WI38 (cell line): ENCODE measurements at regions not wholly inside any gene's neighbourhood (a gene's known extent, or its start where the extent isn't known, plus 50 kb on each side); places are given as distances from the start of the nearest gene placed in this dataset.

ENCODE experiments used
- H3K4me3 ChIP-seq: 2 replicates; pipeline ENCODE4 v1.5.1; 2011; ENCODE audit warnings: low read depth, mild to moderate bottlenecking, control low read depth, low read length
- TF ChIP-seq, protein P1 (sequence below): IDR thresholded peaks from 2 replicates; pipeline ENCODE4 v1.5.1; 2012; ENCODE audit warnings: low read depth, mild to moderate bottlenecking, control low read depth, low read length

DNA sequence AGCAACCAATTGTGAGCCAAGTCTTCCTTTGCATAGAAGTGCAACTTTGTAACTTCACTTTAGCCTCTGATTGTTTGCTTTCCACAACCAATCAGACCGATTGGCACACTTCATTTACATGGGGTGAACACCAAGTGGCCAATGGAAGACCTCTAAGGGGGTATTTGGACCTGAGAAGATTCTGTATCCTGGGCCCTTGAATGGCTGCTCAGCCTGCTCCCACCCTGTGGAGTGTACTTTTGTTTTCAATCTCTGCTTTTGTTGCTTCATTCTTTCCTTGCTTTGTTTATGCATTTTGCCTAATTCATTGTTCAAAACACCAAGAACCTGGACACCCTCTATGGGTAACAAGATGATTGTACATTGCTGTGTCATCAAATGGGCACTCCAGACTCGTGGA lies 385.7 kb upstream of the NRP1 start:
- H3K4me3 ChIP-seq = no peak overlapping the region
- TF ChIP-seq, protein P1, sequence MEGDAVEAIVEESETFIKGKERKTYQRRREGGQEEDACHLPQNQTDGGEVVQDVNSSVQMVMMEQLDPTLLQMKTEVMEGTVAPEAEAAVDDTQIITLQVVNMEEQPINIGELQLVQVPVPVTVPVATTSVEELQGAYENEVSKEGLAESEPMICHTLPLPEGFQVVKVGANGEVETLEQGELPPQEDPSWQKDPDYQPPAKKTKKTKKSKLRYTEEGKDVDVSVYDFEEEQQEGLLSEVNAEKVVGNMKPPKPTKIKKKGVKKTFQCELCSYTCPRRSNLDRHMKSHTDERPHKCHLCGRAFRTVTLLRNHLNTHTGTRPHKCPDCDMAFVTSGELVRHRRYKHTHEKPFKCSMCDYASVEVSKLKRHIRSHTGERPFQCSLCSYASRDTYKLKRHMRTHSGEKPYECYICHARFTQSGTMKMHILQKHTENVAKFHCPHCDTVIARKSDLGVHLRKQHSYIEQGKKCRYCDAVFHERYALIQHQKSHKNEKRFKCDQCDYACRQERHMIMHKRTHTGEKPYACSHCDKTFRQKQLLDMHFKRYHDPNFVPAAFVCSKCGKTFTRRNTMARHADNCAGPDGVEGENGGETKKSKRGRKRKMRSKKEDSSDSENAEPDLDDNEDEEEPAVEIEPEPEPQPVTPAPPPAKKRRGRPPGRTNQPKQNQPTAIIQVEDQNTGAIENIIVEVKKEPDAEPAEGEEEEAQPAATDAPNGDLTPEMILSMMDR = no peak

DNA sequence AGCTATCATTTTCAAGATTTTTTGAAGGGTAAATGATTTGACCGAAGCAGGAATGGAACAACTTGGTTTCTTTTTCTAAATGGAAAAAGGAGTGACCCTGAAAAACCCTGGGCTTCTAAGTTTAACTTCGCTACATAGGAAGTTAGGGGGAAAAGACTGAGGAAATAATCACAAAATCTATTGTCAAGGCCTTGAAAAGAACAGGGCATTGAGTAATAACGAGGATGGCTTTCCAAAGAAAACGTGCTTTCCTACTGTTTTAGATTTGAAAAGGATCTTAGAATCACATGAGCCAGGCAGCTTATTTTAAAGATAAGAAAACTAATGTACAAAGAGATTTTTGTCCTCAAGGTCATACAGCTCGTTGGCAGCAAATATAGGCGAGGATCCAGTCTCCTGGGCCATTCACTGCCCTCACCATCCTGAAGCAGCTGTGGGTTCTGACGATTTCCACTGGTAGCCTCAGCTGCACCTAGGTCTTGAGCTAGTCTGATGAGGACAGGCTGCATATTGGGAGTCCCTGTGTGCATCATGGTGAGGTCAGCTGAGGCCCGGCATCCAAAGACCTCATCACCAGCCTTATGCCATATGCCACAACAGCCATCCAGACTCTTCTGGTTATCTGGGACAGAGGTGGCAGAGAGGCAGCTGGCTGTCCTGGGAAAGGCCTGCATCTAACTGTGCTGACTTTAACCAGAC lies 384.7 kb upstream of the NRP1 start:
- TF ChIP-seq, protein P1 = no peak
- H3K4me3 ChIP-seq = no peak overlapping the region

DNA sequence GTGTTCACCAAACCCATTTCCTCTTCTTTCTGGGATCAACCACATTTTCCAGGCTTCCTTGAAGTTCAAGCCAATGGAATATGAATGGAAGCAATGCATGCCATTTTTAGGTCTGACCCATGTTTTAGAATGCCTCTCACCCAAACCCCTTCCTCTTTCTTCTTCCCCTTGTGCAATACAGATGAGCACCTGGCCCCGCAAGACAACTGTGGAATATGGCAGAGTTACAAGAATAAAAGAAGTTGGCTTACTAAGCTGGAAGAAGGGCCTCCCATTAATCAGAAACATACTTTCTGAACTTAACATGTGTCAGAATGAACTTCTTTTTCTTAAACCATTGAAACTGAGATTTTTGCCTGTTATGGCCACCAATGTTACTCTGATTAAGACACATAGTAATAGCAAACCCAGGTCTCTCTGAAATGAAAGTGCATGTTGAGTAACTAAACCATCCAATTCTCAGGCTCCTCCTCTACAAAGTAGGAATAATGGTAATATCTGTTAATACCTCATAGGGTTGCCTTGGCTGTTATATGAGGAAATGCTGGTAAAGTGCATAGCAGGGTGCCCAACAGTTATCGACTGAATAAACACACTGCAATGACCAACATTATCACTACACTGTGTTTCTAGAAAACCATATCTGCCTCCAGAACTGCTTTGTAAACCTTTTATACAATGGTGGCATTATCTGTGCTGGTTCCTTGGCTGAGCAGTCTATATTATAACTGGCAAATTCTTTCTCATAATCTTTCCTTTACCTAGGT lies 382.2 kb upstream of the NRP1 start:
- no peak overlapping the region for H3K4me3 ChIP-seq
- TF ChIP-seq, protein P1 = no peak

DNA sequence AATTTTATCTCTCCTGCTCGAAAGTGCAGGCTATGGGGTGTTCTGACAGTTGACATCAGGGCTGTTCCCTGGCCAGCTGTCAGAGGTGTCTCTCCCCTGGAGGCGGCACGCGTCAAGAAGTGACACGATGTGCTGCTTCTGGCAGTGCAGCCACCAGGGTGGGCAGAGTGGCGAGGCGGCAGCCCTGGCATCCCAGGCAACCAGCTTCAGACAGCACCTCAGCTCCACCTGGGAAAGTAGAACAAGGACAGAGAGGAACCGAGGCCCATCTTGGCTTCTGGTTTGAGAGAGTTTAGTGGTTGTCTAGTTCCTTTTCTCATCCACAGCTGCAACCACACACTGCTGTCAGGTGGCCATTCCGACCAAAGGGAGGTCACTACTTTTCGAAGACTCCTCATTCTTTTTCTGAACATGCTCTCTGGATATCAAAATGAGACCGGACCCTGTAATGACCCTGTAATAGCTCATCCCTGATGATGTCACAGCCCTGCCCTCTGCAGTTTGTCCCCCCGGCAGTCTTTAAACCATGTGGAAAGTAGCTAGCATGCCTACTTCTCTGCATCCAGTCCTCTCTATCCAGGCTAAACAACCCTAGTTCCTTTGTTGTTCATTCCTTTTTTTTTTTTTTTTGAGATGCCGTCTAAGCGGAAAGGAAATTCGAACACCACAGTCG lies 381.0 kb upstream of the NRP1 start:
- TF ChIP-seq, protein P1 = no peak

DNA sequence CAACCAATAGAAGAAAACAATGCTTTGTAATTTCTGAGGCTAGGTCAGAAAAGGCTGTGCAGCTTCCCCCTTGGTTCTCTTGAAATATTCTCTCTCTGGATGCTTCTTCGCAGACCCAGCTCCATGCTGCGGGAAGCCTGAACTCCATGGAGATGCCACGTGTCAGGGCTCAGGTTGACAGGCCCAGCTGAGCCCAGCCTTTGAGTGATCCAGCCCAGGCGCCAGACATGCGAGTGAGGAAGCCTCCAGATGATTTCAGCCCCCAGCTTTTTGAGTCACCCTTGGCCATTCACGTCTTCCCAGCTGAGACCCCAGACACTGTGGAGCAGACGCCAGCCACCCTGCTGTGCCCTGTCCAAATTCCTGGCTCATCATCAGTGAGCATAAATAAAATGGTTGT lies 378.4 kb upstream of the NRP1 start:
- H3K4me3 ChIP-seq = no peak overlapping the region

More for the DNA sequence above, 381.0 kb upstream of the NRP1 start:
- no peak overlapping the region for H3K4me3 ChIP-seq

DNA sequence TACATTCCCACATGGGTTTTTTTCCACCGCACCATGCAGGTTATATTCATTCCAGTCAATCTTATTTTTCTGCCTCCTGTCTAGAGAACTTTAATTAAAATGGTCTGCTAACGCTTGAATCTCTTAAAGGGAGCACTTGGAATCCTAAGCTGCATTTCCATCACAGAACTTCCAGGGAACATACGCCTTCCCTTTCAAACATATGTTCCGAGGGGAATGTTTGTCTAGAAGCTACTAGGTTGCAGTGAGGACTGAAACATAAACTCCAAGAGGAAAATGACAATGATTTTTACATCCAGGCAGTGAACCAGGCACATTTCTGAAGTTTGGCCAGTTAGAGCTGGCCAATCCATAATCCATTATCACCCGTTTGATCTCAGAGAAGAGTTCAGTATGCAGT lies 375.5 kb upstream of the NRP1 start:
- TF ChIP-seq, protein P1 = no peak
- no peak overlapping the region for H3K4me3 ChIP-seq

More for the DNA sequence above, 378.4 kb upstream of the NRP1 start:
- TF ChIP-seq, protein P1 = no peak
